H1 (cell line): ENCODE measurements at regions not wholly inside any gene's neighbourhood (a gene's known extent, or its start where the extent isn't known, plus 50 kb on each side); places are given as distances from the start of the nearest gene placed in this dataset.

Experiments used
- CTCF ChIA-PET: fragments of 300-600 bp; sonication (Branson Sonifier 250); formaldehyde crosslinking; loops from one replicate; lab custom pipeline; 2021; ENCODE audit not compliant: partially characterized antibody; lab: Charles Lee
- POLR2A ChIA-PET: fragments of 300-600 bp; sonication (Branson Sonifier 250); formaldehyde crosslinking; loops from one replicate; lab custom pipeline; 2021; ENCODE audit warnings: inconsistent platforms; ENCODE audit not compliant: partially characterized antibody; lab: Charles Lee
- DNase-seq, 2 experiments: peaks; one replicate each; pipeline versions ENCODE4 v3.0.0 to v3.0.0-alpha.2; 2010 to 2022; ENCODE audit warnings: low spot score in 2 of 2, low read depth in 1 of 2, mixed read lengths in 1 of 2
- FAIRE-seq: peaks from 2 replicates; lab custom pipeline; 2011; peaks lifted over from hg19 to GRCh38; lab: Jason Lieb, UNC
- H2AFZ ChIP-seq: 2 replicates; pipeline ENCODE4 v1.8.1; 2012; ENCODE audit warnings: low read length, inconsistent platforms
- H2AK5ac ChIP-seq: 2 replicates; pipeline ENCODE4 v1.6.1; 2013; ENCODE audit warnings: low read depth, low read length
- H2BK120ac ChIP-seq: replicated peaks from 2 replicates; pipeline ENCODE3; 2013; ENCODE audit warnings: low read depth, low read length, inconsistent platforms
- H2BK12ac ChIP-seq: 2 replicates; pipeline ENCODE4 v1.6.1; 2013; ENCODE audit warnings: low read depth, low read length
- H2BK15ac ChIP-seq: 2 replicates; pipeline ENCODE4 v1.6.1; 2013; ENCODE audit warnings: low read length
- H2BK20ac ChIP-seq: 2 replicates; pipeline ENCODE4 v1.6.1; 2013; ENCODE audit warnings: low read length
- H2BK5ac ChIP-seq: 2 replicates; pipeline ENCODE4 v1.6.1; 2013; ENCODE audit warnings: low read depth, low read length
- H3K14ac ChIP-seq: 2 replicates; pipeline ENCODE4 v1.6.1; 2013; ENCODE audit warnings: inconsistent platforms; ENCODE audit not compliant: insufficient read length
- H3K18ac ChIP-seq: 2 replicates; pipeline ENCODE4 v1.6.1; 2013; ENCODE audit warnings: low read length; ENCODE audit errors: extremely low read depth
- H3K23ac ChIP-seq: 2 replicates; pipeline ENCODE4 v1.6.1; 2013; ENCODE audit warnings: inconsistent platforms; ENCODE audit not compliant: insufficient read length
- H3K23me2 ChIP-seq: 2 replicates; pipeline ENCODE4 v1.6.1; 2013; ENCODE audit warnings: low read depth, low read length
- H3K27ac ChIP-seq: 2 replicates; pipeline ENCODE4 v1.6.1; 2011; ENCODE audit warnings: low read depth, low read length, inconsistent platforms
- H3K27me3 ChIP-seq, 4 experiments: replicated peaks in 1 of 4; 1 replicate in 1 of 4; 2 replicates in 3 of 4; pipeline versions ENCODE4 v1.6.1 to v1.8.1; 2011 to 2013; ENCODE audit warnings: low read length in 3 of 4, mild to moderate bottlenecking in 3 of 4, inconsistent platforms in 2 of 4, mixed read lengths in 2 of 4, moderate library complexity in 1 of 4; ENCODE audit not compliant: control insufficient read depth in 3 of 4, insufficient read depth in 3 of 4; ENCODE audit errors: extremely low read depth in 1 of 4
- H3K36me3 ChIP-seq, 4 experiments: 2 replicates each; pipeline versions ENCODE4 v1.6.1 to v1.8.1; 2011 to 2013; ENCODE audit warnings: mild to moderate bottlenecking in 4 of 4, low read length in 3 of 4, moderate library complexity in 2 of 4, control low read depth in 1 of 4, inconsistent platforms in 1 of 4; ENCODE audit not compliant: insufficient read depth in 4 of 4, control insufficient read depth in 2 of 4
- H3K4ac ChIP-seq: replicated peaks from 2 replicates; pipeline ENCODE3; 2013; ENCODE audit warnings: low read length, low read depth, mixed read lengths, inconsistent platforms; ENCODE audit not compliant: insufficient read length
- H3K4me1 ChIP-seq, 4 experiments: replicated peaks in 1 of 4; 1 replicate in 1 of 4; 2 replicates in 3 of 4; pipeline versions ENCODE4 v1.6.1 to v1.8.1; 2011 to 2013; ENCODE audit warnings: low read length in 3 of 4, inconsistent platforms in 2 of 4, mixed read lengths in 1 of 4; ENCODE audit not compliant: insufficient read depth in 4 of 4, control insufficient read depth in 3 of 4
- H3K4me2 ChIP-seq, 2 experiments: 2 replicates each; pipeline versions ENCODE4 v1.6.1 to v1.8.1; 2011 to 2013; ENCODE audit warnings: low read depth in 2 of 2, low read length in 2 of 2, control low read depth in 1 of 2, inconsistent platforms in 1 of 2, mild to moderate bottlenecking in 1 of 2; ENCODE audit not compliant: insufficient read depth in 1 of 2
- H3K4me3 ChIP-seq, 4 experiments: fragments of 200-600, 300-600 bp in 1 of 4; sonication (generic), shearing (Covaris generic), sonication (Bioruptor Twin) in 1 of 4; 2 replicates each; pipeline versions ENCODE4 v1.5.1 to v1.8.1; 2011 to 2016; ENCODE audit warnings: low read length in 4 of 4, low read depth in 3 of 4, control low read depth in 2 of 4, inconsistent platforms in 2 of 4, mild to moderate bottlenecking in 2 of 4, mixed read lengths in 1 of 4, moderate library complexity in 1 of 4; ENCODE audit not compliant: insufficient read depth in 2 of 4; ENCODE audit errors: extremely low read depth in 1 of 4
- H3K56ac ChIP-seq: replicated peaks from 2 replicates; pipeline ENCODE3; 2013; ENCODE audit warnings: low read depth, mild to moderate bottlenecking, mixed read lengths, low read length, inconsistent platforms; ENCODE audit not compliant: insufficient read length
- H3K79me1 ChIP-seq: 2 replicates; pipeline ENCODE4 v1.6.1; 2013; ENCODE audit warnings: low read depth, low read length, control low read depth
- H3K79me2 ChIP-seq, 2 experiments: 2 replicates each; pipeline versions ENCODE4 v1.6.1 to v1.8.1; 2012 to 2013; ENCODE audit warnings: low read length in 2 of 2, mild to moderate bottlenecking in 2 of 2, inconsistent platforms in 1 of 2; ENCODE audit not compliant: insufficient read depth in 2 of 2, control insufficient read depth in 1 of 2
- H3K9ac ChIP-seq, 4 experiments: replicated peaks in 1 of 4; 1 replicate in 1 of 4; 2 replicates in 3 of 4; pipeline versions ENCODE4 v1.6.1 to v1.8.1; 2011 to 2013; ENCODE audit warnings: low read depth in 3 of 4, low read length in 3 of 4, control low read depth in 2 of 4, mild to moderate bottlenecking in 2 of 4, moderate library complexity in 2 of 4, inconsistent platforms in 1 of 4; ENCODE audit errors: extremely low read depth in 1 of 4
- H3K9me3 ChIP-seq, 2 experiments: 2 replicates each; pipeline versions ENCODE4 v1.6.1 to v1.8.1; 2012 to 2013; ENCODE audit warnings: mild to moderate bottlenecking in 2 of 2, moderate library complexity in 2 of 2, control low read depth in 1 of 2, inconsistent platforms in 1 of 2, low read depth in 1 of 2, low read length in 1 of 2, mixed read lengths in 1 of 2; ENCODE audit not compliant: insufficient read depth in 2 of 2
- H4K20me1 ChIP-seq, 2 experiments: replicated peaks in 1 of 2; 2 replicates each; pipeline versions ENCODE3 to v1.8.1; 2011 to 2013; ENCODE audit warnings: inconsistent platforms in 2 of 2, low read length in 2 of 2, mild to moderate bottlenecking in 1 of 2; ENCODE audit not compliant: insufficient read depth in 2 of 2, control insufficient read depth in 1 of 2
- H4K5ac ChIP-seq: 2 replicates; pipeline ENCODE4 v1.6.1; 2013; ENCODE audit warnings: low read length, low read depth, mixed read lengths, inconsistent platforms; ENCODE audit not compliant: insufficient read length
- H4K8ac ChIP-seq: 2 replicates; pipeline ENCODE4 v1.8.0; 2013; ENCODE audit warnings: mild to moderate bottlenecking, moderate library complexity, low read length, inconsistent platforms; ENCODE audit not compliant: insufficient read depth; ENCODE audit errors: extremely low read depth
- H4K91ac ChIP-seq: replicated peaks from 2 replicates; pipeline ENCODE3; 2013; ENCODE audit warnings: low read length, mixed read lengths, inconsistent platforms; ENCODE audit not compliant: insufficient read length
- JUND ChIP-seq: IDR thresholded peaks from 2 replicates; pipeline ENCODE4 v1.6.1; 2011; ENCODE audit warnings: mild to moderate bottlenecking, improper control_type of control experiment, low read length
- WGBS, 2 experiments: shearing (Covaris generic) in 1 of 2; methylation state at CpG; one replicate each; pipeline versions ENCODE4 v1.1.6 to v1.1.7; 2013 to 2015; ENCODE audit warnings: low lambda C conversion rate in 2 of 2, mixed read lengths in 2 of 2, inconsistent platforms in 1 of 2, low coverage in 1 of 2, missing lambda C conversion rate in 1 of 2; ENCODE audit not compliant: insufficient replicate concordance in 2 of 2, insufficient coverage in 1 of 2, insufficient read length in 1 of 2; ENCODE audit errors: extremely low coverage in 1 of 2, missing lambda C conversion rate in 1 of 2; 5-methylcytosine and 5-hydroxymethylcytosine counted together

GRCh38 chr22:48440673-48441552, 1386.8 kb downstream of the BRD1 start:
- Histone ChIP-seq H3K4me3 (no peak overlapping the region), H4K91ac (no peak overlapping the region), H3K4me2 (no peak overlapping the region), H3K79me2 (no peaks in the 10 kb centered on the region), H3K79me1 (no peaks in the 10 kb centered on the region), H3K9me3 (no peaks in the 10 kb centered on the region; a peak in 1 of 4 replicates), H3K27me3 (no peaks in the 10 kb centered on the region; a peak in 2 of 7 replicates), H3K18ac (no peak overlapping the region), H4K5ac (no peak overlapping the region), H3K27ac (no peak overlapping the region), H3K4me1 (no peaks in the 10 kb centered on the region), H4K20me1 (no peaks in the 10 kb centered on the region), H3K23ac (no peak overlapping the region), H3K9ac (no peak overlapping the region), H3K56ac (no peak overlapping the region), H2BK20ac (no peak overlapping the region), H2AFZ (no peak overlapping the region), H2BK5ac (no peak overlapping the region), H2BK15ac (no peak overlapping the region), H2BK12ac (no peak overlapping the region), H3K14ac (no peak overlapping the region), H2AK5ac (no peak overlapping the region), H3K4ac (no peak overlapping the region), H3K23me2 (no peaks in the 10 kb centered on the region), H4K8ac (no peak overlapping the region; the same call in 1 of the 2 replicates), H3K36me3 (no peaks in the 10 kb centered on the region), H2BK120ac (no peak overlapping the region)
- 96% methylated on average over 20 of the region's 23 CpGs; no CpG with 5 or more reads in 1 of the 2 experiments for WGBS, 2 experiments
- ChIA-PET CTCF (no interaction called here), POLR2A (no interaction called here)
- FAIRE-seq (no peak), DNase-seq (no peak)
- no peak for TF ChIP-seq JUND
